ENCODE measurements at regions not wholly inside any gene's neighbourhood (a gene's known extent, or its start where the extent isn't known, plus 50 kb on each side); places are given as distances from the start of the nearest gene placed in this dataset.

- TF ChIP-seq, protein P1, sequence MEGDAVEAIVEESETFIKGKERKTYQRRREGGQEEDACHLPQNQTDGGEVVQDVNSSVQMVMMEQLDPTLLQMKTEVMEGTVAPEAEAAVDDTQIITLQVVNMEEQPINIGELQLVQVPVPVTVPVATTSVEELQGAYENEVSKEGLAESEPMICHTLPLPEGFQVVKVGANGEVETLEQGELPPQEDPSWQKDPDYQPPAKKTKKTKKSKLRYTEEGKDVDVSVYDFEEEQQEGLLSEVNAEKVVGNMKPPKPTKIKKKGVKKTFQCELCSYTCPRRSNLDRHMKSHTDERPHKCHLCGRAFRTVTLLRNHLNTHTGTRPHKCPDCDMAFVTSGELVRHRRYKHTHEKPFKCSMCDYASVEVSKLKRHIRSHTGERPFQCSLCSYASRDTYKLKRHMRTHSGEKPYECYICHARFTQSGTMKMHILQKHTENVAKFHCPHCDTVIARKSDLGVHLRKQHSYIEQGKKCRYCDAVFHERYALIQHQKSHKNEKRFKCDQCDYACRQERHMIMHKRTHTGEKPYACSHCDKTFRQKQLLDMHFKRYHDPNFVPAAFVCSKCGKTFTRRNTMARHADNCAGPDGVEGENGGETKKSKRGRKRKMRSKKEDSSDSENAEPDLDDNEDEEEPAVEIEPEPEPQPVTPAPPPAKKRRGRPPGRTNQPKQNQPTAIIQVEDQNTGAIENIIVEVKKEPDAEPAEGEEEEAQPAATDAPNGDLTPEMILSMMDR (IDR thresholded peaks at IDR 0.05) = no peak
Observed at GRCh38 chr14:34220378-34220706, 241.7 kb downstream of the SPTSSA start.

DNA sequence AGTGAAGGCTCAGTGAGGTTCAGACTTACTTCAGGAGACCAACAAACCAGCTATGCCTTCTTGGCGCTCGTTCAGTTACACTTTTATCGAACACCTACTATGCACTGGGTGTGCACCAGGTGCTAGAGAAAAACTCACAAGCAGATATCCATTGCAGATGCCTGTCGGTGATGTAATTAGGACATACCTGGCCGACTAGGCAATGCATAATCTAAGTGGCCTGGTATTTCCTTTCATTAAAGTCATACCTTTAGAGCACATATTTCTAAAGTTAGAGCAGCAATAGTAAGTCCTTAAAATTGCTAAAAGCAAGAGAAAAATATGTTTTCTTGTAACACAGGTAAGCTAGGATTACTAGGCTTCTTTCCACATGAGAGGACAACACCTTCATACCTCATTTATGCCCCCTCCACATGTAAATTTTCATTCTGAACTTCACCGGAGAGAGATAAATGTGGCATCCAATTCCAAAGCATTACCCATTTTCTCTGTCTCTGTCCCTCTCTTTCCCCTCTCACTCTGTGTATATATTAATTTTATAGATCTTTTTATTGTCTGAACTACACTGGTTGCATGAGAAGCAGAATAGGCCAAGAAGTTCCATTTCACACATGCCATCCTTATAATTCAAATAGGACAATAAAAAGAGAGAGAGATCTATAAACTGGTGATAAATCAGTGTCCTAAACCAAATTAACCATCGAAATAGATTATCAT lies 242.2 kb downstream of the SPTSSA start:
- TF ChIP-seq, protein P1 (IDR thresholded peaks at IDR 0.05) = no peak

- TF ChIP-seq, protein P1 (IDR thresholded peaks at IDR 0.05) = no peak
Observed at GRCh38 chr14:34218881-34219280, 243.2 kb downstream of the SPTSSA start.

GRCh38 chr14:34214961-34215360 lies 247.1 kb downstream of the SPTSSA start:
- TF ChIP-seq, protein P1 (IDR thresholded peaks at IDR 0.05) = no peak

GRCh38 chr14:34213332-34213731 lies 248.7 kb downstream of the SPTSSA start:
- TF ChIP-seq, protein P1 (IDR thresholded peaks at IDR 0.05) = no peak

DNA sequence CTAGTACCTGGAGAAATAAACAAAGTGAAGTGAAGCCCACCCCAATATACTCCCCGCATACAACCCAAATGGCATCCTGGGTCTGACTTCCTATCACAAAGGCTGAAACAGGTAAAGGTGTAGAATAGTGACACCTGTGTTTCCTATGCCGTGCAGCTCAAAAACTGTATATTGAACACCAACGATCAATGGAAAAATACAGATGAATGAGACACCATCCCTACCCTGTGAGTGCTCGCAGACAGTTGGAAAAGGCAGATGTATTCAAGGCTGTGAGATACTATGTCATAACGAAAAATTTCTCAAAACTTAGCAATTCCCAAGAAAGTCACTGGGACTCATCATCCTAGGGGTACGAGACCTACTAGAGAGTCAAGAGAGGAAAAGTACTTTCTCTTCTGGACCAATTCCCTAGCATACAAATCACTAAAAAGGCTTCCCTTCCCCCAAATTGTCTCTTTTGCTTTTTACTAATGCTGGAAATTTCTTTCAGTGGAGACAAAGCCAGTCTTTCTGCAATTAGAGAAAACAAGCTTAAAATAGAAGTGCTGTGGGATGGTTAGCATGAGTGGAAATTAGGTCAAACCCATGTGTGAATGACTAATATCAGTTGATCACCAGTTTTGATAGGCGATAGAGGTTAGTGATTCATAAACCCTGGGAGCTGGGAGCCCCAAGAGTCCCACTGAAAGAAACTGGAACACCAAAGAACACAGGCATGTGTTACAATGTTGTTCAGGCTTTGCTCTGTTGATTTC lies 249.7 kb downstream of the SPTSSA start:
- TF ChIP-seq, protein P1 (IDR thresholded peaks at IDR 0.05) = no peak

DNA sequence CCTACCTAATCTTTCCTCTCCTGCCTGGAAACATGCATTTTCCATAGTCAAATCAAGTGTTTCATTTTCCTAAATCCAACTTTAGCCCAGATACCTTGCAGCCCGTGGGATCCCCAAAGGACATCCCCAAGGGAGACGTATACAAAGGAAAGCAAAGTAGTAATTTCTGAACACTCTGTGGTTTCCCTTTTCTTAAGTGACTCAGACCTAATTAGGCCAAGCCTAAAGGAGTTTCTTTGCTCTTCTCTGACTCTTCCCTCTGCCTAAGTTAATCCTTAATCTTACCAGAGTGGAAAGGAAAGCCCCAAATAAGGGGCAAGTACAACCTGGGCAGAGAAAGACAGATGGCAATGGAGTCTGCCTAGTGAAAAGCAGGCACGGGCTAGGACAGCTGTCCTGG lies 250.3 kb downstream of the SPTSSA start:
- TF ChIP-seq, protein P1 (IDR thresholded peaks at IDR 0.05) = no peak
